Upper lobe of right lung (tissue), 1 donor: ENCODE measurements at regions not wholly inside any gene's neighbourhood (a gene's known extent, or its start where the extent isn't known, plus 50 kb on each side); places are given as distances from the start of the nearest gene placed in this dataset.

Experiments used
- ATAC-seq: fragments of 200-7000 bp; cut with Tn5 transposase; one replicate; pipeline ENCODE4 v1.9.1; 2020; ENCODE audit warnings: mild to moderate bottlenecking, moderate library complexity
- DNase-seq: peaks from one replicate; pipeline ENCODE4 v3.0.0-alpha.2; 2020
- H3K27ac ChIP-seq: fragments of 200-600 bp; one replicate; pipeline ENCODE4 v1.8.0; 2022
- H3K27me3 ChIP-seq: fragments of 200-600 bp; one replicate; pipeline ENCODE4 v1.8.0; 2022; ENCODE audit warnings: mild to moderate bottlenecking
- H3K36me3 ChIP-seq: fragments of 200-600 bp; one replicate; pipeline ENCODE4 v1.8.0; 2022
- H3K4me1 ChIP-seq: fragments of 200-600 bp; one replicate; pipeline ENCODE4 v1.8.0; 2022
- H3K4me3 ChIP-seq: fragments of 200-600 bp; one replicate; pipeline ENCODE4 v1.8.0; 2022; ENCODE audit warnings: mild to moderate bottlenecking
- H3K9me3 ChIP-seq: fragments of 200-600 bp; one replicate; pipeline ENCODE4 v1.8.0; 2022
- CTCF ChIP-seq: fragments of 200-600 bp; IDR thresholded peaks from one replicate; pipeline ENCODE4 v1.8.0; 2022; ENCODE audit warnings: antibody characterized with exemption
- intact Hi-C: fragments of 100-400 bp; cut with DNase I; formaldehyde crosslinking; loops from one replicate; pipeline ENCODE4 v1.11.0; 2022
- donor health status: DM: no; HTN: yes; CAD: no; lungs with severe emphysema.

- Histone ChIP-seq H3K4me3 (no peak overlapping the region), H3K36me3 (no peaks in the 10 kb centered on the region), H3K4me1 (no peaks in the 10 kb centered on the region), H3K27me3 (no peaks in the 10 kb centered on the region), H3K9me3 (no peaks in the 10 kb centered on the region), H3K27ac (no peak overlapping the region)
- no peak for DNase-seq
- no peak for TF ChIP-seq CTCF
- peak; percentile 27 for ATAC-seq
- intact Hi-C loops = no loop called here
Measured at GRCh38 chr18:55047546-55047945, 88.3 kb upstream of the CCDC68 start.

GRCh38 chr18:55041366-55041765 lies 82.1 kb upstream of the CCDC68 start:
- no peak for TF ChIP-seq CTCF
- Histone ChIP-seq H3K36me3 (no peaks in the 10 kb centered on the region), H3K4me1 (no peaks in the 10 kb centered on the region), H3K27me3 (no peaks in the 10 kb centered on the region), H3K4me3 (no peak overlapping the region), H3K27ac (no peak overlapping the region), H3K9me3 (no peaks in the 10 kb centered on the region)
- intact Hi-C loops = no loop called here
- no peak for DNase-seq
- no peak for ATAC-seq

GRCh38 chr18:55038162-55038561 lies 78.9 kb upstream of the CCDC68 start:
- no peak for DNase-seq
- no peaks in the 10 kb centered on the region for H3K27me3 ChIP-seq
- H3K4me1 ChIP-seq = no peaks in the 10 kb centered on the region
- H3K9me3 ChIP-seq = no peaks in the 10 kb centered on the region
- TF ChIP-seq CTCF = no peak
- H3K27ac ChIP-seq = no peak overlapping the region
- no peak for ATAC-seq
- no peaks in the 10 kb centered on the region for H3K36me3 ChIP-seq
- intact Hi-C loops = no loop called here
- H3K4me3 ChIP-seq = no peak overlapping the region

GRCh38 chr18:55034742-55035141 lies 75.5 kb upstream of the CCDC68 start:
- no peak for ATAC-seq
- Histone ChIP-seq H3K4me3 (no peak overlapping the region), H3K36me3 (no peaks in the 10 kb centered on the region), H3K27me3 (no peaks in the 10 kb centered on the region), H3K27ac (no peak overlapping the region), H3K9me3 (no peaks in the 10 kb centered on the region), H3K4me1 (no peaks in the 10 kb centered on the region)
- DNase-seq = no peak
- intact Hi-C loops = no loop called here
- no peak for TF ChIP-seq CTCF

- Histone ChIP-seq H3K4me1 (no peaks in the 10 kb centered on the region), H3K27ac (no peak overlapping the region), H3K4me3 (no peak overlapping the region), H3K27me3 (no peaks in the 10 kb centered on the region), H3K36me3 (no peaks in the 10 kb centered on the region), H3K9me3 (no peaks in the 10 kb centered on the region)
- DNase-seq (no peak), ATAC-seq (peak; percentile 86)
- no peak for TF ChIP-seq CTCF
- intact Hi-C loops = no loop called here
Measured at GRCh38 chr18:55031979-55032378, 72.7 kb upstream of the CCDC68 start.

GRCh38 chr18:55031576-55031975 lies 72.3 kb upstream of the CCDC68 start:
- ATAC-seq (no peak), DNase-seq (no peak)
- TF ChIP-seq CTCF = no peak
- no peaks in the 10 kb centered on the region for H3K9me3 ChIP-seq
- H3K36me3 ChIP-seq = no peaks in the 10 kb centered on the region
- no peak overlapping the region for H3K4me3 ChIP-seq
- no peak overlapping the region for H3K27ac ChIP-seq
- no peaks in the 10 kb centered on the region for H3K4me1 ChIP-seq
- no peaks in the 10 kb centered on the region for H3K27me3 ChIP-seq
- intact Hi-C loops = no loop called here
